Naive thymus-derived CD4-positive, alpha-beta T cell (primary cell): ENCODE measurements at regions not wholly inside any gene's neighbourhood (a gene's known extent, or its start where the extent isn't known, plus 50 kb on each side); places are given as distances from the start of the nearest gene placed in this dataset.
"Not testable (repeated sequence)": the region's sequence is repeated elsewhere in the genome, so short reads cannot be mapped to it uniquely, and the experiment has no call there.

Source experiments
- ATAC-seq: fragments of 150-1000 bp; cut with Tn5 transposase; 2 replicates; pipeline ENCODE4 v1.10.0; 2021; ENCODE audit warnings: mild to moderate bottlenecking, moderate library complexity
- CTCF ChIA-PET: fragments of 350-600 bp; sonication (Branson Sonifier 250); formaldehyde crosslinking; loops from one replicate; lab custom pipeline; 2021; ENCODE audit warnings: antibody characterized with exemption; lab: Charles Lee
- POLR2A ChIA-PET: fragments of 350-600 bp; sonication (Branson Sonifier 250); formaldehyde crosslinking; loops from one replicate; lab custom pipeline; 2021; ENCODE audit warnings: antibody characterized with exemption, inconsistent platforms; lab: Charles Lee
- DNase-seq, 9 donors: peaks; one replicate each; pipeline versions ENCODE4 v3.0.0 to v3.0.0-alpha.2; 2020 to 2022; ENCODE audit warnings: mixed read lengths in 1 of 9
- H3K27ac ChIP-seq: one replicate; pipeline ENCODE4 v1.7.0; 2013; ENCODE audit warnings: mild to moderate bottlenecking, low read depth, low read length, moderate library complexity
- H3K27me3 ChIP-seq, 2 donors: one replicate each; pipeline ENCODE4 v1.7.0; 2013; ENCODE audit warnings: low read length in 2 of 2, mild to moderate bottlenecking in 2 of 2, moderate library complexity in 2 of 2; ENCODE audit not compliant: control insufficient read depth in 2 of 2, insufficient read depth in 2 of 2
- H3K36me3 ChIP-seq, 3 experiments: 1 replicate in 2 of 3; 2 replicates in 1 of 3; pipeline ENCODE4 v1.7.0; 2013; ENCODE audit warnings: low read length in 3 of 3, mild to moderate bottlenecking in 3 of 3, moderate library complexity in 1 of 3; ENCODE audit not compliant: insufficient read depth in 3 of 3, control insufficient read depth in 2 of 3
- H3K4me1 ChIP-seq, 2 donors: one replicate each; pipeline ENCODE4 v1.7.0; 2013; ENCODE audit warnings: low read length in 2 of 2, mild to moderate bottlenecking in 2 of 2, moderate library complexity in 1 of 2; ENCODE audit not compliant: control insufficient read depth in 2 of 2, insufficient read depth in 2 of 2
- H3K4me3 ChIP-seq: 2 replicates; pipeline ENCODE4 v1.7.0; 2013; ENCODE audit warnings: mild to moderate bottlenecking, low read length
- H3K9me3 ChIP-seq, 3 experiments: 1 replicate in 2 of 3; 2 replicates in 1 of 3; pipeline ENCODE4 v1.7.0; 2013; ENCODE audit warnings: low read length in 3 of 3; ENCODE audit not compliant: control insufficient read depth in 2 of 3
- H3K27ac Mint-ChIP-seq, 9 donors: one replicate each; pipeline ENCODE4 v1.8.0; 2020 to 2022; ENCODE audit warnings: mixed read lengths in 9 of 9, mild to moderate bottlenecking in 8 of 9, moderate library complexity in 5 of 9, inconsistent platforms in 2 of 9
- H3K27me3 Mint-ChIP-seq, 5 donors: one replicate each; pipeline ENCODE4 v1.8.0; 2021 to 2022; ENCODE audit warnings: mixed read lengths in 5 of 5, mild to moderate bottlenecking in 1 of 5
- H3K36me3 Mint-ChIP-seq, 5 donors: one replicate each; pipeline ENCODE4 v1.8.0; 2020 to 2022; ENCODE audit warnings: mixed read lengths in 5 of 5, mild to moderate bottlenecking in 3 of 5, inconsistent platforms in 1 of 5
- H3K4me1 Mint-ChIP-seq, 7 donors: one replicate each; pipeline ENCODE4 v1.8.0; 2020 to 2022; ENCODE audit warnings: mixed read lengths in 7 of 7, mild to moderate bottlenecking in 3 of 7, inconsistent platforms in 1 of 7
- H3K4me3 Mint-ChIP-seq, 10 donors: one replicate each; pipeline ENCODE4 v1.8.0; 2020 to 2022; ENCODE audit warnings: mild to moderate bottlenecking in 10 of 10, mixed read lengths in 10 of 10, moderate library complexity in 6 of 10, inconsistent platforms in 2 of 10
- H3K9me3 Mint-ChIP-seq, 11 donors: one replicate each; pipeline ENCODE4 v1.8.0; 2020 to 2022; ENCODE audit warnings: mixed read lengths in 11 of 11, mild to moderate bottlenecking in 4 of 11, inconsistent platforms in 1 of 11, moderate library complexity in 1 of 11
- intact Hi-C, 2 donors: fragments of 100-400 bp; cut with micrococcal nuclease; formaldehyde crosslinking; loops; one replicate each; pipeline ENCODE4 v1.15.1; 2023

DNA sequence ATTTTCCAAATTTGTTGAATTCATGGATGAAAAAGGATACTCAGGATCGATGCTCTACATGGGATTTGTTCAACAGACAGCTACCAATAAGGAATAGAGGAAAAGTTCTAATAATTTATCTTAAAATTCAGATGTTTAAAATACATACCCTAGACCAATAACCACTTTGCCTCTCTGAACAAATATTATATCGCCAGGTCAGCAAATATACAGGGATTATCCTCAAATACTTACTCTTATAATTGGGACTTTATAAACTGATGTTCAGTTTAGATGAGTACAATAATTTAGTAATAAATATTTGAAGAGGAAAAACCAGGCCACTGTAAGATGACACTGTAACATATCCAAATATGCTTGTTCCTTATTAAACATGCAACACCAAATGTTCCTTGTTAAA lies 268.7 kb downstream of the DOK5 start:
- CTCF ChIA-PET: no interaction called here
- H3K27ac Mint-ChIP-seq: no peak overlapping the region
- no peaks in the 10 kb centered on the region for H3K4me1 Mint-ChIP-seq
- peaks cover 0 to 10% (median 5%) of the 10 kb centered on the region in 11 donors for H3K9me3 Mint-ChIP-seq
- H3K4me3 Mint-ChIP-seq: no peak overlapping the region
- POLR2A ChIA-PET: no interaction called here
- ATAC-seq (no peak), DNase-seq (no peak)
- Histone ChIP-seq H3K27ac (no peak overlapping the region), H3K27me3 (no peaks in the 10 kb centered on the region), H3K4me1 (no peaks in the 10 kb centered on the region), H3K36me3 (no peaks in the 10 kb centered on the region), H3K9me3 (no peaks in the 10 kb centered on the region), H3K4me3 (no peak overlapping the region)
- H3K27me3 Mint-ChIP-seq: peaks cover 0 to 22% (median 7%) of the 10 kb centered on the region in 5 donors
- intact Hi-C loops: no loop called here
- no peaks in the 10 kb centered on the region for H3K36me3 Mint-ChIP-seq

DNA sequence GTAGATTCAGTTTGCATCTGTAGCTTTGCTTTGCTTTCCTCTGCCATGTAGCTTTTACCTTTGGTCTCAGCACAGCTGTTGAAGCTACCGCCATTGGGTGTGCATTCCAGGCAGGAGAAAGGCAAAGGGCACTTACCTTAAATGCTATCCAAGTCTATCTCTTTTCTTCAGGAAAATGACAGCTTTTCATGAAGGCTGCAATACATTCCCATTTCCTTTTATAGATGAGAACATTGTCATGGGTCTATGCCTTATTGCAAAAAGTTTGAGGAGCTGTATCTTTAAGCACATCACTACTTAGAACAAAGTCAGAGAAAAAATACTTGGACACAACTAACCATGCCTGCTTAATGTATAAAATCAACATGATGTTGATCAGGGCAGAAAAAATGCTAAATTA lies 266.8 kb downstream of the DOK5 start:
- Mint-ChIP-seq H3K27me3 (peaks cover 0 to 17% (median 5%) of the 10 kb centered on the region in 5 donors), H3K4me1 (no peaks in the 10 kb centered on the region), H3K27ac (no peak overlapping the region), H3K4me3 (no peak overlapping the region), H3K9me3 (peaks cover 0 to 8% (median 0%) of the 10 kb centered on the region in 11 donors), H3K36me3 (no peaks in the 10 kb centered on the region)
- no peak overlapping the region for H3K27ac ChIP-seq
- no peaks in the 10 kb centered on the region for H3K36me3 ChIP-seq
- H3K9me3 ChIP-seq: no peaks in the 10 kb centered on the region
- ATAC-seq (no peak), DNase-seq (no peak)
- ChIA-PET CTCF (no interaction called here), POLR2A (no interaction called here)
- no peaks in the 10 kb centered on the region for H3K27me3 ChIP-seq
- no peaks in the 10 kb centered on the region for H3K4me1 ChIP-seq
- H3K4me3 ChIP-seq: no peak overlapping the region
- intact Hi-C loops: no loop called here

DNA sequence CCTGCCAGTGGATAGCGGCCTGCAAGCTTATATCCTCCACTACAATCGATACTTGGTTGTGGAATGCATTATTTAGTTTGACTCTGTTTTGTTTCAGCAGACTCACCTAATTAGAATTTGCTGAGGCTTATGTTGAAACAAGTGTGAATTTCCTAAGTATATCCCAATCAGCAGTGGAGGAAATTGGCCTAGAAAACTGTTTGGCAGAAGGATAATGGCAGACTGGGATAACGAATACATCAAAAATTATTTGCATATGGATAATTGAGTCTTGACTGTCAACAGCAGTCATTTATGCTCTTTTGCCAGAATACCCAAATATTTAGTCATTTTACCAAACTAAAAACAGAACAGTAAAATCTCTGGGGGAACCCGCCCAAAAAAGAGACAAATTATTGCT lies 261.0 kb downstream of the DOK5 start:
- DNase-seq: no peak
- H3K36me3 ChIP-seq: no peaks in the 10 kb centered on the region
- no peaks in the 10 kb centered on the region for H3K9me3 ChIP-seq
- no peak overlapping the region for H3K4me3 Mint-ChIP-seq
- no peak for ATAC-seq
- ChIA-PET POLR2A (no interaction called here), CTCF (no interaction called here)
- no peaks in the 10 kb centered on the region for H3K4me1 Mint-ChIP-seq
- H3K27me3 Mint-ChIP-seq: peaks cover 0 to 19% (median 3%) of the 10 kb centered on the region in 5 donors
- H3K36me3 Mint-ChIP-seq: no peaks in the 10 kb centered on the region
- intact Hi-C loops: no loop called here
- no peak overlapping the region for H3K4me3 ChIP-seq
- H3K9me3 Mint-ChIP-seq: peaks cover 0 to 3% (median 0%) of the 10 kb centered on the region in 11 donors
- no peak overlapping the region for H3K27ac Mint-ChIP-seq
- H3K27me3 ChIP-seq: no peaks in the 10 kb centered on the region
- no peak overlapping the region for H3K27ac ChIP-seq
- H3K4me1 ChIP-seq: no peaks in the 10 kb centered on the region

DNA sequence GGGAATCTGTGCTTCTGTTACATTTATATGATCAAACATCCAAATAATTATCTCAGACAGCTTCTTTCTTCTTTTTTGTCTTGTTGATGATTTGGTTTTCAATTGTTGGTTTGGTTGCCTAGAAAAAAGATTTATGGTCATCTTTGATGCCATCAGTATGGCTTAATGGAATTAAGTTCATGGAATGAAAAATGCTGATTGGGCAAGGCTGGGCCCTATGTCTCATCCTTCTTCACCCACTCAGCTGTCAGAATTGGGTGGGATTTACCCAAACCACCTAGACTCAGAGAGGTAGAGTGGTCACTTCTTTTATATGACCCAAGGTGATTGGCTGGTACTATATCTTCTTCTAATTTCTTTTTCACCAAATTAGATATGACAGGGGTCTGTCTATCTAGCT lies 258.3 kb downstream of the DOK5 start:
- no peaks in the 10 kb centered on the region for H3K36me3 ChIP-seq
- H3K27me3 Mint-ChIP-seq: peaks cover 3 to 11% (median 5%) of the 10 kb centered on the region in 5 donors
- DNase-seq (no peak), ATAC-seq (no peak)
- intact Hi-C loops: no loop called here
- no peak overlapping the region for H3K27ac Mint-ChIP-seq
- H3K36me3 Mint-ChIP-seq: no peaks in the 10 kb centered on the region
- H3K9me3 ChIP-seq: no peaks in the 10 kb centered on the region
- peaks cover 0 to 3% (median 0%) of the 10 kb centered on the region in 11 donors for H3K9me3 Mint-ChIP-seq
- no peaks in the 10 kb centered on the region for H3K4me1 ChIP-seq
- H3K27ac ChIP-seq: no peak overlapping the region
- H3K4me3 ChIP-seq: no peak overlapping the region
- H3K4me3 Mint-ChIP-seq: no peak overlapping the region
- CTCF ChIA-PET: no interaction called here
- no peaks in the 10 kb centered on the region for H3K4me1 Mint-ChIP-seq
- POLR2A ChIA-PET: no interaction called here
- no peaks in the 10 kb centered on the region for H3K27me3 ChIP-seq

DNA sequence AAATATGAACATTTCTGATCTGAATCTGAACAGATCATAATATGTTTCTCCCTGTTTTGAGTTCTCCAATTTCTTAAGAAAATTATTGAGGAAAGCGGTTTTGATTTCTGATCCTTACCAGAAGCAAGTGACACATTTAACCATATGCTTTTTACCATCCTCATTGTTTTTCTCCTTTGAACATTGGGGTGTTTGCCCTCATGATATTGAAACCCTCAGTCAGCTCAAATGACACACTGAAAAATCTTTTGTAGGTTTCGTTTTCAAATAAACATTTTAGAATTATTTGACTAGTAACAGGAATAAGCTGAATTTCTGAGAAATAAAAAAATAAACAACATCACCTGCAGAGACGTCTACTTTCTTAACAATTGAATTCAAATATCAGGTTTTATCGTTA lies 252.1 kb downstream of the DOK5 start:
- H3K27me3 Mint-ChIP-seq: peaks cover 0 to 17% (median 3%) of the 10 kb centered on the region in 5 donors
- H3K4me1 Mint-ChIP-seq: no peaks in the 10 kb centered on the region
- Histone ChIP-seq H3K4me1 (no peaks in the 10 kb centered on the region), H3K4me3 (no peak overlapping the region), H3K27me3 (no peaks in the 10 kb centered on the region), H3K36me3 (no peaks in the 10 kb centered on the region), H3K9me3 (no peaks in the 10 kb centered on the region), H3K27ac (no peak overlapping the region)
- H3K27ac Mint-ChIP-seq: no peak overlapping the region
- no peak overlapping the region for H3K4me3 Mint-ChIP-seq
- no peak for ATAC-seq
- intact Hi-C loops: no loop called here
- DNase-seq: no peak
- peaks cover 0 to 18% (median 2%) of the 10 kb centered on the region in 11 donors for H3K9me3 Mint-ChIP-seq
- ChIA-PET CTCF (no interaction called here), POLR2A (no interaction called here)
- H3K36me3 Mint-ChIP-seq: no peaks in the 10 kb centered on the region

DNA sequence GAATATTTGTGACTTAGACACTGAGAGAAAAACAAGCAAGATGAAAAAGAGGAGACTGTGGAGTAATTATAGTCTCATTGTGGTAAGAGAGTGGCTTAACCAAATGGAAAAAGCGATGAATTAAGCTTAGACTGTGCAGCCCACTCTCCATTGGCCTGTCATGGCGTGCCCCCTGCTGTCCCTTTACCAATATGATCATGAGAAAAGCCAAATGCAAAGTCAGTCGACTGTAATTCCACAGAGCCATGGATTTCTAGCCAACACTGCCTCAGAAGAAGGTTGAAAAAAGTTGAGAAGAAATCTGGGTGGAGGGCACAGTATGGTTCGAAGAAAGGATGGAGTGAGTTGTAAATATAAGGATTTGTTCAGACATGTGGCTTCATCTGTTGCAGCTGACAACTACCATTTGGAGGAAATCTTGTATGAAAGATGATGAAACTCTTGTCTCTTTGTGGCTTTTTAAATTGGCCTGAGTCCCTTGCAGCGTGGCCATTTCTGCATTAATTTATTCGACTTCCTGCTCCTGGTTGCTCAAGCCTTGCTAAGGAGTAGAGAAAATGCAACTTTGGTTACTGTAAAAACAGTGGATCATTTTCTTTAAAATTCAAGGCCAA lies 251.4 kb downstream of the DOK5 start:
- no peaks in the 10 kb centered on the region for H3K36me3 Mint-ChIP-seq
- ATAC-seq: no peak
- H3K4me1 Mint-ChIP-seq: no peaks in the 10 kb centered on the region
- CTCF ChIA-PET: no interaction called here
- DNase-seq: no peak
- intact Hi-C loops: no loop called here
- POLR2A ChIA-PET: no interaction called here
- peaks cover 0 to 18% (median 3%) of the 10 kb centered on the region in 5 donors for H3K27me3 Mint-ChIP-seq
- H3K27ac ChIP-seq: no peak overlapping the region
- H3K27ac Mint-ChIP-seq: no peak overlapping the region
- no peak overlapping the region for H3K4me3 Mint-ChIP-seq
- H3K9me3 ChIP-seq: no peaks in the 10 kb centered on the region
- H3K36me3 ChIP-seq: no peaks in the 10 kb centered on the region
- no peaks in the 10 kb centered on the region for H3K27me3 ChIP-seq
- no peaks in the 10 kb centered on the region for H3K4me1 ChIP-seq
- peaks cover 0 to 22% (median 2%) of the 10 kb centered on the region in 11 donors for H3K9me3 Mint-ChIP-seq
- H3K4me3 ChIP-seq: no peak overlapping the region

DNA sequence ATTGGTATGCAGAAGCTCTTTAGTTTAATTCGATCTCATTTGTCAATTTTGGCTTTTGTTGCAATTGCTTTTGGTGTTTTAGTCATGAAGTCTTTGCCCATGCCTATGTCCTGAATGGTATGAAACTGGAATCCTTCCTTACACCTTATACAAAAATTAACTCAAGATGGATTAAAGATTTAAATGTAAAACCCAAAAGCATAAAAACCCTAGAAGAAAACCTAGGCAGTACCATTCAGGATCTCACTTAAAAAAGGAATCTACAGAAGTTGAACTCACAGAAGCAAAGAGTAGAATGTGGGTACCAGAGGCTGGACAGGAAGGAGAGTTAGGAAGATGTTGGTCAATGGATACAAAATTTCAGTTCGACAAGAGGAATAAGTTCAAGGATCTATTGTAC lies 249.9 kb downstream of the DOK5 start:
- H3K36me3 ChIP-seq, H3K9me3 ChIP-seq, POLR2A ChIA-PET, H3K27ac Mint-ChIP-seq, intact Hi-C loops, H3K4me1 ChIP-seq, CTCF ChIA-PET, H3K27ac ChIP-seq, H3K4me1 Mint-ChIP-seq, DNase-seq, H3K36me3 Mint-ChIP-seq, H3K27me3 ChIP-seq, H3K4me3 ChIP-seq, ATAC-seq, H3K4me3 Mint-ChIP-seq: not testable (repeated sequence)
- peaks cover 0 to 21% (median 0%) of the 10 kb centered on the region in 5 donors for H3K27me3 Mint-ChIP-seq
- peaks cover 0 to 23% (median 2%) of the 10 kb centered on the region in 11 donors for H3K9me3 Mint-ChIP-seq
